ENCODE measurements at regions not wholly inside any gene's neighbourhood (a gene's known extent, or its start where the extent isn't known, plus 50 kb on each side); places are given as distances from the start of the nearest gene placed in this dataset.

- Histone ChIP-seq H3K9me3 (ENCODE audit: insufficient read depth, low read length) (no peaks in the 10 kb centered on the region), H3K4me3 (ENCODE audit: insufficient read depth, low read length, poor library complexity, severe bottlenecking) (no peak overlapping the region), H3K4me2 (ENCODE audit: low read depth, low read length, poor library complexity, severe bottlenecking) (no peak overlapping the region)
These were observed 152.7 kb downstream of the KCNRG start for GRCh38 chr13:50167967-50168366.

GRCh38 chr13:50168786-50169185 lies 153.5 kb downstream of the KCNRG start:
- no peak for TF ChIP-seq CTCF (IDR thresholded peaks at IDR 0.05; ENCODE audit: insufficient read depth, low read length, poor library complexity, severe bottlenecking)
- no peak for TF ChIP-seq EZH2phosphoT487 (conservative IDR thresholded peaks at IDR 0.05; ENCODE audit: low read length)
- no peaks in the 10 kb centered on the region for H3K9me3 ChIP-seq (ENCODE audit: insufficient read depth, low read length)

More at GRCh38 chr13:50167967-50168366, 152.7 kb downstream of the KCNRG start:
- Histone ChIP-seq H3K27ac (ENCODE audit: low read depth, low read length) (no peak overlapping the region), H2AFZ (ENCODE audit: low read depth, low read length, severe bottlenecking) (no peak overlapping the region), H4K20me1 (ENCODE audit: low read depth, low read length) (no peaks in the 10 kb centered on the region), H3F3A (ENCODE audit: insufficient read depth) (no peaks in the 10 kb centered on the region), H3K79me2 (ENCODE audit: insufficient read depth, low read length) (no peaks in the 10 kb centered on the region), H3K9ac (ENCODE audit: low read length) (no peak overlapping the region), H3K9me2 (replicated peaks; ENCODE audit: insufficient read depth, low read length) (no peaks in the 10 kb centered on the region), H3K27me3 (ENCODE audit: low read length) (no peaks in the 10 kb centered on the region), H3K36me3 (ENCODE audit: low read length) (no peaks in the 10 kb centered on the region)
- TF ChIP-seq EZH2phosphoT487 (conservative IDR thresholded peaks at IDR 0.05; ENCODE audit: low read length) = no peak
- no peak for TF ChIP-seq CTCF (IDR thresholded peaks at IDR 0.05; ENCODE audit: insufficient read depth, low read length, poor library complexity, severe bottlenecking)

GRCh38 chr13:50170447-50171037 lies 155.3 kb downstream of the KCNRG start:
- Histone ChIP-seq H3K9me2 (replicated peaks; ENCODE audit: insufficient read depth, low read length) (no peaks in the 10 kb centered on the region), H2AFZ (ENCODE audit: low read depth, low read length, severe bottlenecking) (no peak overlapping the region), H3K9ac (ENCODE audit: low read length) (no peak overlapping the region), H3K4me3 (ENCODE audit: insufficient read depth, low read length, poor library complexity, severe bottlenecking) (no peak overlapping the region), H3K27ac (ENCODE audit: low read depth, low read length) (no peak overlapping the region), H3F3A (ENCODE audit: insufficient read depth) (no peaks in the 10 kb centered on the region), H3K4me2 (ENCODE audit: low read depth, low read length, poor library complexity, severe bottlenecking) (no peak overlapping the region), H4K20me1 (ENCODE audit: low read depth, low read length) (no peaks in the 10 kb centered on the region), H3K9me3 (ENCODE audit: insufficient read depth, low read length) (no peaks in the 10 kb centered on the region), H3K36me3 (ENCODE audit: low read length) (no peaks in the 10 kb centered on the region), H3K79me2 (ENCODE audit: insufficient read depth, low read length) (no peaks in the 10 kb centered on the region), H3K27me3 (ENCODE audit: low read length) (no peaks in the 10 kb centered on the region)
- TF ChIP-seq EZH2phosphoT487 (conservative IDR thresholded peaks at IDR 0.05; ENCODE audit: low read length) = no peak
- no peak for TF ChIP-seq CTCF (IDR thresholded peaks at IDR 0.05; ENCODE audit: insufficient read depth, low read length, poor library complexity, severe bottlenecking)

More at GRCh38 chr13:50168786-50169185, 153.5 kb downstream of the KCNRG start:
- H3K36me3 ChIP-seq (ENCODE audit: low read length) = no peaks in the 10 kb centered on the region
- H3K27me3 ChIP-seq (ENCODE audit: low read length) = no peaks in the 10 kb centered on the region
- no peak overlapping the region for H3K4me3 ChIP-seq (ENCODE audit: insufficient read depth, low read length, poor library complexity, severe bottlenecking)
- no peak overlapping the region for H2AFZ ChIP-seq (ENCODE audit: low read depth, low read length, severe bottlenecking)
- no peaks in the 10 kb centered on the region for H3K9me2 ChIP-seq (replicated peaks; ENCODE audit: insufficient read depth, low read length)
- no peak overlapping the region for H3K9ac ChIP-seq (ENCODE audit: low read length)
- H3F3A ChIP-seq (ENCODE audit: insufficient read depth) = no peaks in the 10 kb centered on the region
- no peaks in the 10 kb centered on the region for H3K79me2 ChIP-seq (ENCODE audit: insufficient read depth, low read length)
- no peak overlapping the region for H3K27ac ChIP-seq (ENCODE audit: low read depth, low read length)
- H3K4me2 ChIP-seq (ENCODE audit: low read depth, low read length, poor library complexity, severe bottlenecking) = no peak overlapping the region
- H4K20me1 ChIP-seq (ENCODE audit: low read depth, low read length) = no peaks in the 10 kb centered on the region

All from SU-DHL-6 (cell line).